Nephron (organoid): ENCODE measurements at regions not wholly inside any gene's neighbourhood (a gene's known extent, or its start where the extent isn't known, plus 50 kb on each side); places are given as distances from the start of the nearest gene placed in this dataset.

Experiments used
- H3K27ac Mint-ChIP-seq, 3 experiments: 2 replicates each; pipeline ENCODE4 v1.8.0; 2020; ENCODE audit warnings: mixed read lengths in 3 of 3, mild to moderate bottlenecking in 2 of 3, moderate library complexity in 1 of 3
- H3K27me3 Mint-ChIP-seq: 2 replicates; pipeline ENCODE4 v1.8.0; 2021; ENCODE audit warnings: low read depth, mild to moderate bottlenecking, moderate library complexity, mixed read lengths
- H3K36me3 Mint-ChIP-seq: 2 replicates; pipeline ENCODE4 v1.8.0; 2020; ENCODE audit warnings: low read depth, mixed read lengths
- H3K4me1 Mint-ChIP-seq: 2 replicates; pipeline ENCODE4 v1.8.0; 2020; ENCODE audit warnings: mixed read lengths
- H3K4me3 Mint-ChIP-seq, 3 experiments: 2 replicates each; pipeline ENCODE4 v1.8.0; 2020; ENCODE audit warnings: mild to moderate bottlenecking in 3 of 3, mixed read lengths in 3 of 3, moderate library complexity in 2 of 3
- H3K9me3 Mint-ChIP-seq: 2 replicates; pipeline ENCODE4 v1.8.0; 2020; ENCODE audit warnings: mixed read lengths
- CTCF ChIP-seq, 3 experiments: fragments of 200-600 bp; sonication (generic); IDR thresholded peaks; one replicate each; pipeline ENCODE4 v1.5.0; 2021; ENCODE audit warnings: antibody characterized with exemption in 3 of 3; ENCODE audit not compliant: unreplicated experiment in 3 of 3

- Mint-ChIP-seq H3K27ac (no peak overlapping the region), H3K9me3 (no peaks in the 10 kb centered on the region), H3K36me3 (no peaks in the 10 kb centered on the region), H3K27me3 (peaks cover 6% of the 10 kb centered on the region), H3K4me3 (no peak overlapping the region), H3K4me1 (peaks cover 52% of the 10 kb centered on the region)
- peak in 1 of 3 experiments; percentile 8 for TF ChIP-seq CTCF (IDR thresholded peaks at IDR 0.05; ENCODE audit: unreplicated experiment in 3 of 3)
Measured at GRCh38 chr10:44464503-44464902, 79.6 kb upstream of the CXCL12 start.

- H3K4me1 Mint-ChIP-seq, result peaks cover 53% of the 10 kb centered on the region
- peaks cover 6% of the 10 kb centered on the region for H3K27me3 Mint-ChIP-seq
Measured at GRCh38 chr10:44465401-44466115, 80.7 kb upstream of the CXCL12 start.

DNA sequence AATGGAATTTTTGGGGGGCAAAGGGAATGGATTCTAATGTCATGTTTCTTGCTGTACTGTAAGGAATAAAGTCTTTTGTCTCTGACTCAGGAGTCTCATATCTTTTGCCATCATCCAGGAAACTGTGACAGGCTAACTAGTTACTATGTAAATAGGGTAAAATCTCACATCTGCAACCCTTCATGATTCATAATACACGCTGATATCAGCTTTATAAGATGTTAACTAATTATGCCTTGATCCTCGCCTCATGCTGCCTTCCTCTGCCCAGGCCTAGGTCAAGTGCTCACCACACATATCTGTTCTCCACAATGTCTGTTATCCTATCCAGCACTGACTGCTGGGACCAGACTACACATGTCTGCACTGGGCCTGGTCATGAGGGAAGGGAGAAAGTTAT is 81.3 kb upstream of the CXCL12 start:
- no peak overlapping the region for H3K4me3 Mint-ChIP-seq
- H3K27me3 Mint-ChIP-seq, result peaks cover 6% of the 10 kb centered on the region
- no peak overlapping the region for H3K27ac Mint-ChIP-seq
- peaks cover 60% of the 10 kb centered on the region for H3K4me1 Mint-ChIP-seq
- no peak for TF ChIP-seq CTCF (IDR thresholded peaks at IDR 0.05; ENCODE audit: unreplicated experiment in 3 of 3)
- H3K9me3 Mint-ChIP-seq, result no peaks in the 10 kb centered on the region
- no peaks in the 10 kb centered on the region for H3K36me3 Mint-ChIP-seq

More at GRCh38 chr10:44465401-44466115, 80.7 kb upstream of the CXCL12 start:
- peak overlapping the region in 1 of 3 experiments; percentile 26 for H3K27ac Mint-ChIP-seq
- no peaks in the 10 kb centered on the region for H3K9me3 Mint-ChIP-seq
- no peak overlapping the region for H3K4me3 Mint-ChIP-seq
- H3K36me3 Mint-ChIP-seq, result no peaks in the 10 kb centered on the region
- no peak for TF ChIP-seq CTCF (IDR thresholded peaks at IDR 0.05; ENCODE audit: unreplicated experiment in 3 of 3)

DNA sequence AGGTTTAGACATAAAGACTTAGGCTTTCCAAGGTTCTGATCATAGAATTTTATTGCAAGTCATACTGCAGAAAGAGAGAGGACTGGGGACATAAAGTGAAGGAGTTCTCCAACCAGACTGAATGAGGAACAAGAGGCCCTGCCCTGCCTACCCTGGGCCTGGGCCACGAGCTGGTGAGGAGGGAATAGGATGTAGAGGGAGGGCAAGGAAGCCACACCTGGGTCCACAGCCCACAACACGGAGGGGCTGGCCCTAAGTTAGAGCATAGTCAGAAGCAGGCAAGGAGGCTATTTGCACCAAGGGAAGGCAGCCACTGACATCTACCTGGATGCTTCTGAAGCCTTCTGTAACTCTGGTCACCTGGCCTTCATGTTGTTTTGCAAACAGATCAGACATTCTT is 82.2 kb upstream of the CXCL12 start:
- Mint-ChIP-seq H3K27ac (peak overlapping the region in 1 of 3 experiments; percentile 38), H3K27me3 (peaks cover 6% of the 10 kb centered on the region), H3K9me3 (no peaks in the 10 kb centered on the region), H3K4me3 (no peak overlapping the region), H3K36me3 (no peaks in the 10 kb centered on the region), H3K4me1 (peaks cover 63% of the 10 kb centered on the region)
- no peak for TF ChIP-seq CTCF (IDR thresholded peaks at IDR 0.05; ENCODE audit: unreplicated experiment in 3 of 3)

- no peak overlapping the region for H3K4me3 Mint-ChIP-seq
- TF ChIP-seq CTCF (IDR thresholded peaks at IDR 0.05; ENCODE audit: unreplicated experiment in 3 of 3), result no peak
- no peaks in the 10 kb centered on the region for H3K36me3 Mint-ChIP-seq
- H3K27ac Mint-ChIP-seq, result no peak overlapping the region
- peaks cover 6% of the 10 kb centered on the region for H3K27me3 Mint-ChIP-seq
- peaks cover 69% of the 10 kb centered on the region for H3K4me1 Mint-ChIP-seq
- H3K9me3 Mint-ChIP-seq, result no peaks in the 10 kb centered on the region
Measured at GRCh38 chr10:44467900-44468299, 83.0 kb upstream of the CXCL12 start.

DNA sequence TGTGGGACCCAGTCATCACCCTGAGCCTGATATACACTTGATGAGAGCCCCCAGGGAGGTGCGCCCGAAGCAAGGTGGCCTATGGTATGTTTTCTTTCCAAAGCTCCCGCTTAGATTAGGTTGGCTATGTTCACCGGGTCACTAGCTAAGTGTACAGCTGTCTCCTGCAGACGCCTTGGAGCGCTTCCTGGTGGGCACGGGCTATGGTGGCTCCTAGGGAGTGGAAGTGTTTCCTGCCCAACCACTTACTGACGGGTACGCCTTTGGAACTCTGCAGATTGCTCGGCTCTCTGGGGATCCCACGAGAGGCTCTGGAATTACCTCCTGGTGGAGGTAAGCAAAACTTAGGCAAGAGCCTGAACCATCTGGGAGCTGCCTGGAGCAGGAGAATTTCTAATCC is 83.6 kb upstream of the CXCL12 start:
- H3K27me3 Mint-ChIP-seq, result peaks cover 6% of the 10 kb centered on the region
- H3K4me3 Mint-ChIP-seq, result no peak overlapping the region
- H3K4me1 Mint-ChIP-seq, result peaks cover 69% of the 10 kb centered on the region
- H3K9me3 Mint-ChIP-seq, result no peaks in the 10 kb centered on the region
- TF ChIP-seq CTCF (IDR thresholded peaks at IDR 0.05; ENCODE audit: unreplicated experiment in 3 of 3), result no peak
- no peak overlapping the region for H3K27ac Mint-ChIP-seq
- no peaks in the 10 kb centered on the region for H3K36me3 Mint-ChIP-seq
